HEK293T (cell line): ENCODE measurements at regions not wholly inside any gene's neighbourhood (a gene's known extent, or its start where the extent isn't known, plus 50 kb on each side); places are given as distances from the start of the nearest gene placed in this dataset.

Experiments used
- CTCF ChIA-PET: fragments of 350-600 bp; formaldehyde crosslinking; extraction: SDS; loops from one replicate; lab custom pipeline; 2021; ENCODE audit warnings: antibody characterized with exemption, inconsistent platforms; lab: Yijun Ruan, JAX
- POLR2A ChIA-PET: fragments of 350-600 bp; formaldehyde crosslinking; extraction: SDS; loops from one replicate; lab custom pipeline; 2020; ENCODE audit warnings: antibody characterized with exemption, inconsistent platforms; lab: Yijun Ruan, JAX
- DNase-seq: peaks from one replicate; pipeline ENCODE4 v3.0.0; 2012; ENCODE audit warnings: mixed read lengths; ENCODE audit errors: extremely low spot score
- ARNT ChIP-seq: fragments of 450-650 bp; IDR thresholded peaks from 2 replicates; pipeline ENCODE4 v1.6.1; 2017; ENCODE audit warnings: mild to moderate bottlenecking
- BHLHE40 ChIP-seq: fragments of 450-650 bp; IDR thresholded peaks from 2 replicates; pipeline ENCODE4 v1.6.1; 2016; ENCODE audit warnings: mild to moderate bottlenecking, moderate library complexity, borderline replicate concordance
- CTBP1 ChIP-seq: fragments of 450-650 bp; IDR thresholded peaks from 2 replicates; pipeline ENCODE4 v1.6.1; 2016; ENCODE audit warnings: borderline replicate concordance
- ELF4 ChIP-seq: fragments of 450-650 bp; IDR thresholded peaks from 2 replicates; pipeline ENCODE4 v1.6.1; 2017; ENCODE audit warnings: antibody characterized with exemption
- FOXA1 ChIP-seq: fragments of 450-650 bp; IDR thresholded peaks from 2 replicates; pipeline ENCODE4 v1.6.1; 2016; ENCODE audit warnings: mild to moderate bottlenecking
- FOXK2 ChIP-seq: fragments of 450-650 bp; IDR thresholded peaks from 2 replicates; pipeline ENCODE4 v1.6.1; 2016; ENCODE audit warnings: mild to moderate bottlenecking
- FOXM1 ChIP-seq: fragments of 450-650 bp; IDR thresholded peaks from 2 replicates; pipeline ENCODE4 v1.6.1; 2017; ENCODE audit warnings: mild to moderate bottlenecking, borderline replicate concordance
- HDGF ChIP-seq: fragments of 450-650 bp; IDR thresholded peaks from 2 replicates; pipeline ENCODE4 v1.6.1; 2017; ENCODE audit warnings: antibody characterized with exemption, borderline replicate concordance
- L3MBTL2 ChIP-seq: fragments of 450-650 bp; conservative IDR thresholded peaks from 2 replicates; pipeline ENCODE4 v1.6.1; 2016; ENCODE audit warnings: mild to moderate bottlenecking
- LEF1 ChIP-seq: fragments of 450-650 bp; IDR thresholded peaks from 2 replicates; pipeline ENCODE4 v1.6.1; 2017; ENCODE audit warnings: mild to moderate bottlenecking, borderline replicate concordance
- NFRKB ChIP-seq: fragments of 450-650 bp; IDR thresholded peaks from 2 replicates; pipeline ENCODE4 v1.6.1; 2016; ENCODE audit warnings: mild to moderate bottlenecking, moderate library complexity
- SP1 ChIP-seq: fragments of 450-650 bp; IDR thresholded peaks from 2 replicates; pipeline ENCODE4 v1.6.1; 2017
- SUZ12 ChIP-seq: fragments of 450-650 bp; IDR thresholded peaks from 2 replicates; pipeline ENCODE4 v1.6.1; 2016; ENCODE audit warnings: mild to moderate bottlenecking
- TARDBP ChIP-seq: fragments of 450-650 bp; IDR thresholded peaks from 2 replicates; pipeline ENCODE4 v1.6.1; 2016
- ZNF384 ChIP-seq: fragments of 450-650 bp; IDR thresholded peaks from 2 replicates; pipeline ENCODE4 v1.6.1; 2016
- TF ChIP-seq, protein P1 (sequence below): fragments of 450-650 bp; IDR thresholded peaks from 2 replicates; pipeline ENCODE4 v1.6.1; 2016

DNA sequence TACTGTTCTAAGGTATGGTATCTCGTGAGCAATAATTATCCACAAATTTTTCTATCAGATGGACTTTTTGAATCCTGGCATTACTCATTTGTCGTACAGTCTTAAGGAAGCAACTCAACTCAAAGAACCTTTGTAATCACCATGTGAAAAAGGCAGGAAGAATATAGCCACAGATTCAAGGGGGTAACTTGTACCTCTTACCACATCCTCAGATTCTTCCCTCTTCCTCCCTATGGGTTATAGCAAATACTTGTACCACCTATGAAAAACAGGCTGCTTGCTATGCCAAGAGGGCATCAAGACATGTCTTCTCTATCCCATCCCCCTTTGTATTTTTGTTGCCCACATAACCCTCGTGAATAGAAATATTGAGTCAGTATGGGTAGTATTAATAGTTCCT, 616.6 kb upstream of the USP24 start:
- TF ChIP-seq HDGF (no peak), FOXK2 (no peak), FOXM1 (no peak), LEF1 (no peak), BHLHE40 (no peak)
- CTCF ChIA-PET = no interaction called here
- DNase-seq = no peak
- POLR2A ChIA-PET = no interaction called here

DNA sequence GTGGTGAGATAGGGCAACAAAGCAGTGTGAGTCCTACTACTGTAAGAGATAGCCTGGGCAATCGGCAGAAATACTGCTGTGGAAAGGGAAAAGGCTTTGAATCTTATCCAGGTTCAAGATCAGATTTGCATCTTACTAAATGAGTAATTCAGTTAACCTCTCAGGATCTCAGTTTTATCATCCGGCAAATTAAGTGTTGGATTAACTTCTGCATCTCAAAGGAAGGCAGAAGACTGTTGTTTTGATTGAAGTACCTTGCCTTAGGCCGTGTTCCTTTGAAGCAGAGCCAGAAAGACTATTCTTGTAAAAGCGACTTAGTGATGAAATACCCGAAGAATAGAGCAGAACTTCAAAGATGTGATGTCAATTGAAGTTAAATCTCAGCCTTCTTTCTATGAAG, 612.9 kb upstream of the USP24 start:
- no peak for DNase-seq
- ChIA-PET POLR2A (no interaction called here), CTCF (no interaction called here)
- TF ChIP-seq LEF1 = no peak
- no peak for TF ChIP-seq TARDBP
- TF ChIP-seq L3MBTL2 = no peak
- no peak for TF ChIP-seq ARNT
- TF ChIP-seq SP1 = no peak
- no peak for TF ChIP-seq FOXK2
- TF ChIP-seq ELF4 = no peak
- TF ChIP-seq, protein P1, sequence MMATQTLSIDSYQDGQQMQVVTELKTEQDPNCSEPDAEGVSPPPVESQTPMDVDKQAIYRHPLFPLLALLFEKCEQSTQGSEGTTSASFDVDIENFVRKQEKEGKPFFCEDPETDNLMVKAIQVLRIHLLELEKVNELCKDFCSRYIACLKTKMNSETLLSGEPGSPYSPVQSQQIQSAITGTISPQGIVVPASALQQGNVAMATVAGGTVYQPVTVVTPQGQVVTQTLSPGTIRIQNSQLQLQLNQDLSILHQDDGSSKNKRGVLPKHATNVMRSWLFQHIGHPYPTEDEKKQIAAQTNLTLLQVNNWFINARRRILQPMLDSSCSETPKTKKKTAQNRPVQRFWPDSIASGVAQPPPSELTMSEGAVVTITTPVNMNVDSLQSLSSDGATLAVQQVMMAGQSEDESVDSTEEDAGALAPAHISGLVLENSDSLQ = no peak
- no peak for TF ChIP-seq CTBP1
- no peak for TF ChIP-seq FOXA1

DNA sequence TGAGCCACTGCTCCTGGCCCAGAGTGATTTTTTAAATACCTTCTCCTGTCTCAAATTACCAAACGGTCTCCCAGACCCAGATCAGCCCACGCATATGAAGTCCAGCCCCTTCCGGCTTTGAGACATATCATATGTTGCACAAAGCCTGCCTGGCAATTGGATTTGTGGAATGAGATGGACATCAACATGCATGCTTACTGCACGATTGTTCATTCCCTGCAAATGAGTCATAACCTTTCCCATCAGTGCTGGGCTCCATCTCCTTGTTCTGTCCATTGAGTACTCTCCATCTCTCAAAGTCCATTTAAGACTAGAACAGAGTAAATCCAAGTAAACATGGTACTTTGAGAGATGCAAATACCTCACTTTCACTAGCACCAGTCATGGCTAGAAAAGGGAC, 612.2 kb upstream of the USP24 start:
- DNase-seq = no peak
- ChIA-PET POLR2A (no interaction called here), CTCF (no interaction called here)
- no peak for TF ChIP-seq LEF1
- no peak for TF ChIP-seq CTBP1
- no peak for TF ChIP-seq ELF4
- no peak for TF ChIP-seq FOXA1
- no peak for TF ChIP-seq NFRKB
- no peak for TF ChIP-seq BHLHE40
- TF ChIP-seq SUZ12 = no peak
- TF ChIP-seq SP1 = no peak
- TF ChIP-seq L3MBTL2 = no peak
- no peak for TF ChIP-seq HDGF
- no peak for TF ChIP-seq ARNT
- TF ChIP-seq TARDBP = no peak
- TF ChIP-seq ZNF384 = no peak
- TF ChIP-seq, protein P1 = no peak
- TF ChIP-seq FOXK2 = no peak
- no peak for TF ChIP-seq FOXM1

DNA sequence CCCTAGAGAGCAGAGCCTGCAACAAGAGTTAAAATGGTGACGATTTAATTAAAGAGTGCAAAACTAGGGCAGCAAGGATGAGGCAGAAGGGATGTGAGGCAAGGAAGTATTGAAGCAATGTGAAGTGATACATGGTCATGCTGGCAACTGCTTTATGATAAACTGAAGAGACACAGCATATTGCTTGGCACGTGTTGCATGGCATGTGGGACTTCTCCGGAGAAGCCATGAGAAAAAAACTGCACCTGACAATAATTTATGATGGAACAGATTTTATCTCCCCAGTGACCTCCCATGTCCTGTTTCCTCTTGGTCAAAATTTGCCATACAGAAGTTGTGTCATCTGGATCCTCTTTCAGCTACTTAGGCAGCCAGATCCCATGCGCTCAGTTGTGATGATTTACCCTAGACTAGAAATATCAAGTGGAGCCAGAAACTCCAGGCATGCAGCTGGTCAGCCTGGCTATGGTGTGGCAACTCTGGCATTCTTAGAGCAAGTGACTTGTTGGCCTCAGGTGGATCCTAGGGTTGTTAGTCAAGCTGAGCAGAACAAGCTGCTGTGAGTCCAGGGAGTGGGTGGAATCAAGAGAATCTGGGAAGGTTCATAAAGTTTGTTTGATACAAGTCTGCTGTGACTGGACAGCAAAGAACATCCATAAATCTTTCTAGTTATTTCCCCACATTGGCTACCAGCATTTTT, 611.4 kb upstream of the USP24 start:
- no peak for DNase-seq
- CTCF ChIA-PET = interaction anchor here (0.6 kb wide), 1 partner anchor 75 kb away, joined by 3 read pairs; no protein-coding TSS in a partner anchor
- TF ChIP-seq FOXK2 (no peak), TARDBP (no peak), ELF4 (no peak), SUZ12 (no peak), FOXM1 (no peak), SP1 (no peak)
- POLR2A ChIA-PET = no interaction called here

DNA sequence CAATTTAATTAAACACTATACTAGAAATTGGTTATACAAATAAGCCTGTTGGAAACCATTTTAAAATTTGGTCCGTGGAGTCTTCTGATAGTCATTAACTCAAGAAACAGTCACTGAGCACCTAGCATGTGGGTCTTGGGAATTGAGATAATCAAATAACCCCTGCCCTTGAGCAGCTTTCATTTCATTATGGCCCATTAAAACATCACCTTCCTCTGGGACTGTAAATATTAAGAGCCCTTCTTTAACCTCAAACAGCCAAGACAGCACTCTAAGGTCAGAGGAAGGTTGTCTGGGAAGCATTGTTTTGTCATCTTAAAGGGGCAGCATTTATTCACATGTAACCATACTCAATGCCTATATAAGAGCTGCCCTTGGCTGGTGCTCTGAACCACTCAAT, 610.3 kb upstream of the USP24 start:
- no peak for DNase-seq
- no peak for TF ChIP-seq ELF4
- TF ChIP-seq LEF1 = no peak
- CTCF ChIA-PET = interaction anchor here (0.7 kb wide), 1 partner anchor 805 kb away, joined by 3 read pairs; no protein-coding TSS in a partner anchor
- POLR2A ChIA-PET = no interaction called here

DNA sequence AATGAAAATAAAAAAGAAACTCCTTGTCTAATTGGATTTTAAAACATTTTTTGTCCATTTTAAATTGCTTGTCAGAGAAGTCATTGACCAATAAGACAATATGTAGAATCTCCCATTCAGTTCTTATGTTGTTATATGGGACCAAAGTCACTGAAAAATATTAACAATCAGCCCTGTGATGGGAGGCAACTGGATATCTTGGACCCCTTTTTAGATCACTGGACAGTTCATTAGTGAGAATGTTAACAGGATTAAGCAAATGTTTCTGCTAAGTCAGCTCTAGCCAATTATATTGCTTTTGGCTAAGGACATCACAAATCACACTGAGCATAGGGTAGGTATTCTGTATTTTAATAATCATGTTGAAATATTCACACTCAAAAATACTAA, 609.1 kb upstream of the USP24 start:
- no peak for DNase-seq
- POLR2A ChIA-PET = no interaction called here
- TF ChIP-seq FOXK2 = no peak
- CTCF ChIA-PET = interaction anchor here (0.9 kb wide), 1 partner anchor 448 kb away, joined by 3 read pairs; no protein-coding TSS in a partner anchor

DNA sequence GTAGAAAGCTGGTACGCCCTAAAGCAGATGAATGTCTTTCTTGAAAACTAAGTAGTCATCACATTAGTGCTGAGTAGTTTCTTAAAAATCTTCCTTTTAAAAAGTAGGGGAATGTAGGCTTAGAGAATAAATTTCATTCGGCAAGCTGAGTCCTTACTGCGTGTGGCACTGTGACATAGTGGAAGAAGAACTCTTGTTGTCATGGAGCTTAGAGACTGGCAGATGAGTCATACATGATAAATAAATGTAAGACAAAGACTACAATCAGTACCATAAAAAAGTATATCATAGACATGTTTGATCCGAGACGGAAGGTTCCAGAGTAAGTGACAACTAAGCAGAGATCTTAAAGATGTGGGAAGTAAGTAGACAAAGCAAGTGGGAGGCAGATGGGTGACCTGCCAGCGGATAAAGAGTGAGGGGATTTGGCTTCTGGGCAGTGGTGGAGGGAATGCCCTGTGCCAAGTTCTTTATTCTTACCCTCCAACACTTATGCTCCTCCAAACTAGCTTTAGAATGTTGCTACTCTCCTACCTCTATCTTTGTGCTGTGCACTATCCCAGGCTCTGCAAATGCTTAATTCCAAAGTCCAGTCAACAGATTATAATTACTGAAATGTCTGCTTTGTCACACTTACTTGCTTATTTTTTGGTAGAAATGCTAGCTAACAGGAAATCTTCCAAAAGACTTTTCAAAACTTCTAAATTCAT, 608.5 kb upstream of the USP24 start:
- no peak for TF ChIP-seq FOXA1
- no peak for TF ChIP-seq NFRKB
- no peak for TF ChIP-seq ARNT
- TF ChIP-seq TARDBP = no peak
- no peak for TF ChIP-seq CTBP1
- TF ChIP-seq LEF1 = no peak
- no peak for TF ChIP-seq SP1
- no peak for TF ChIP-seq BHLHE40
- CTCF ChIA-PET = interaction anchor here (0.9 kb wide), 1 partner anchor 448 kb away, joined by 3 read pairs; no protein-coding TSS in a partner anchor
- no peak for DNase-seq
- POLR2A ChIA-PET = no interaction called here
